22Rv1 (cell line): ENCODE measurements at regions not wholly inside any gene's neighbourhood (a gene's known extent, or its start where the extent isn't known, plus 50 kb on each side); places are given as distances from the start of the nearest gene placed in this dataset.

Experiments used
- H3K27ac ChIP-seq: fragments of 450-650 bp; 2 replicates; pipeline ENCODE4 v1.5.1; 2017
- ZFX ChIP-seq: fragments of 450-650 bp; IDR thresholded peaks from 2 replicates; pipeline ENCODE4 v1.6.1; 2017; ENCODE audit warnings: antibody characterized with exemption, borderline replicate concordance
- TF ChIP-seq, protein P1 (sequence below): fragments of 450-650 bp; IDR thresholded peaks from 2 replicates; pipeline ENCODE4 v1.5.1; 2017; ENCODE audit warnings: mild to moderate bottlenecking

DNA sequence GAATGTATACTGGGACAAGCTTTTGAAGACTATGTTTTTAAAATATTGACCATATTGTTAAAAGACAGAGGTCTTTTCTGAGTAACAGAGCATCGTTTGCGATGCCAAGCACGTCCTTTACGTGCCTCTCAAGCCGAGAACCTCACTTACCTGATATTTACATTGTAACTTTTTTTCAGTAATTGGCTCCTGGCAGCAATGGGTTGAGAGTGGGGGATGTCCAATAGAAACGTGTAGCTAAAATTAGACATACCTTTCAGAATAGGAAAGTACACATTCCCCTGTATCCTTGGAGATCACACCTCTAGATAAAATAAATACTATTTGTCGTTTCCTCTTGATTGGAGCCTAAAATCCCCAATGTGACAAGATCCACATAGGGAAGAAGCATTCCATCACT, 222.2 kb upstream of the RGS6 start:
- H3K27ac ChIP-seq = no peak overlapping the region
- no peak for TF ChIP-seq ZFX
- TF ChIP-seq, protein P1, sequence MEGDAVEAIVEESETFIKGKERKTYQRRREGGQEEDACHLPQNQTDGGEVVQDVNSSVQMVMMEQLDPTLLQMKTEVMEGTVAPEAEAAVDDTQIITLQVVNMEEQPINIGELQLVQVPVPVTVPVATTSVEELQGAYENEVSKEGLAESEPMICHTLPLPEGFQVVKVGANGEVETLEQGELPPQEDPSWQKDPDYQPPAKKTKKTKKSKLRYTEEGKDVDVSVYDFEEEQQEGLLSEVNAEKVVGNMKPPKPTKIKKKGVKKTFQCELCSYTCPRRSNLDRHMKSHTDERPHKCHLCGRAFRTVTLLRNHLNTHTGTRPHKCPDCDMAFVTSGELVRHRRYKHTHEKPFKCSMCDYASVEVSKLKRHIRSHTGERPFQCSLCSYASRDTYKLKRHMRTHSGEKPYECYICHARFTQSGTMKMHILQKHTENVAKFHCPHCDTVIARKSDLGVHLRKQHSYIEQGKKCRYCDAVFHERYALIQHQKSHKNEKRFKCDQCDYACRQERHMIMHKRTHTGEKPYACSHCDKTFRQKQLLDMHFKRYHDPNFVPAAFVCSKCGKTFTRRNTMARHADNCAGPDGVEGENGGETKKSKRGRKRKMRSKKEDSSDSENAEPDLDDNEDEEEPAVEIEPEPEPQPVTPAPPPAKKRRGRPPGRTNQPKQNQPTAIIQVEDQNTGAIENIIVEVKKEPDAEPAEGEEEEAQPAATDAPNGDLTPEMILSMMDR = no peak

DNA sequence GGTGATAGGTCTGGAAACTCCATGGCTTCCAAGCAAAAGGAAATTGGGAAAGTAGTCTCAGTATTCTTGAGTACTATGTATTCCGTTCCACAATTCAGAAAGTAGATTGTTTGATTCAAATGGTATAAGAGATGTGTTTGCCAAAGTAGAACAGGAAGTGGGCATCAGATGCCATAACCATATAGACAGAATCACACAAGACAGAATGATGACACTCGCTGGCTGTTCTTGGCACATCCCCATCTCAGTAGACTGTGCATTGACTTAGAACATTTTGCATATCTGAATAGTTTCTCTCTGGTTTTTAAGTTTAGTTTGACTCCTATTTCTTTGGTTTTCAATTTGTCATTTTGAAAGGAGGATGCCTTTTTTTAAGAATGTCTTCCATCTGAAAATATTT, 221.1 kb upstream of the RGS6 start:
- H3K27ac ChIP-seq = no peak overlapping the region
- TF ChIP-seq ZFX = no peak
- TF ChIP-seq, protein P1 = no peak

DNA sequence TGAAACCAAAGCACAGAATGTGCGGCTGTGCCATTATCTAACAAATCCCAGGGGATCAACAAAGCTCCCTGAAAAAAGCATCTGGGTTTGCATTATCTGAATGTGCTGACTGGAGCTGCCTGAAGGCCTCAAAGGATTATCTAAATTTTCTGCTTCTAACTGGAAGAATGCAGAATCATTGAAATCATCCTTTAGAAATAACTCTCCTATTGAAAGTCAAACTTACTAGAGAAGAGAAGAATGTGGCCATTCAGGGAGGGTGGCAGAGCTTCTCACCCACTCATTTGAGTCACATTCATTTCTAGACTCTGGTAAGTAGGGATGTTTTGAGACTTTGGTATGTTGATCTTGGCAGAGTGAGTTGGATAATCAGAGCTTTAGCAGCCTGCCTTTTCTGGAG, 220.6 kb upstream of the RGS6 start:
- no peak overlapping the region for H3K27ac ChIP-seq
- TF ChIP-seq, protein P1 = no peak
- no peak for TF ChIP-seq ZFX

DNA sequence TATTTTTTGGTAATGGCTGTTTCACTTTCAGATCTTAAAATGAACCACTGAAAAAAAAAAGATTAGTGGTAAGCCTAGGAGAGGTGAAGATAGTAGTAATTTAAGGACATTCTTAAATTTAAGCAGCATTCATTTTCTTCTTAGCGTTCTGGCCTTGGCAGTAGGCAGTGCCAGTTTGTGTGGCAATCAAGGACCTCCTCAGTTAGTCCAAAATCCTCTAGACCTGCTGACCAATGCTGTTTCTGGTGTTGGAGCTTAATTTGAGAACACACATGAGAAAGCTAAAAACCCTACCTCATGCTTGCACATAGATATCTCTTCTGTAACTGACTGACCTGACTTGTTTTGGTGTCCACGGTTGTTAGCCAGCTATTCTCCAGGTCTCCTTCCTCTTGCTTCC, 219.8 kb upstream of the RGS6 start:
- H3K27ac ChIP-seq = no peak overlapping the region
- TF ChIP-seq ZFX = no peak
- TF ChIP-seq, protein P1 = no peak

DNA sequence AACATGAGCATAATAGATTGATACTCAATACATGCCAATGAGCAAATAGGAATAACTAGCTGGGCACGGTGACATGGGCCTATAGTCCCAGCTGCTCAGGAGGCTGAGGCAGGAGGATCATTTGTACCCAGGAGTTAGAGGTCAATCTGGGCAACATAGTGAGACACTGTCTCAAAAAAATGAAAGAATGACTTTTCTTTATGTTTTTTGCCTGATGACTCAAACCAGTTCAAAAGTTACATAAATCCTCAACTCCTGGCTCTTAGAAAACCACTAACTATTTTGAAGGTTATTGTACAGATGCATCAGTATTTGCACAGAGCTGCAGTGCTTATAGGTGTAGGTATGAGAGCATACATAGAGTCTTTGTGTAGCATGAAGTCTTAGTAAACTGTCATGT, 219.2 kb upstream of the RGS6 start:
- no peak overlapping the region for H3K27ac ChIP-seq

DNA sequence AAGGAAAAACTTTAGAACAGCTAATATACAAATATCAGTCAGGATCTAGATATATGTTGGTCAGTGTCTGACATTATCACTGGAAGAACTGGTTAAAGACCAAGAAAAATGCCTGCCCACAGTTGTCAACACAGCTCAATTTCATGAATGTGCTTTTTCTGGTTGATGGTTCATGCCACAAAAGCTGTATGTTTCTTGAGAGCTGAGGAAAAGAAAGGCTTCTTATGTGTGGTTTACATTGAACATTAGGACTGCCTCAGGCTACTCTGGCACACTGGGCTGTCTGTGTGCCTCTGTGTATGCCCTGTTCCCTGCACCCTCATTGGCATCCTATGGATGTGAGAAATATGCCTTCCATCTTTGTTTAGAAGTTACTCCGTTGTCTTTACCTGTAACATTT, 218.8 kb upstream of the RGS6 start:
- TF ChIP-seq ZFX = no peak
- TF ChIP-seq, protein P1 = no peak
- no peak overlapping the region for H3K27ac ChIP-seq

More for the DNA sequence above, 219.2 kb upstream of the RGS6 start:
- TF ChIP-seq ZFX = no peak
- TF ChIP-seq, protein P1 = no peak

DNA sequence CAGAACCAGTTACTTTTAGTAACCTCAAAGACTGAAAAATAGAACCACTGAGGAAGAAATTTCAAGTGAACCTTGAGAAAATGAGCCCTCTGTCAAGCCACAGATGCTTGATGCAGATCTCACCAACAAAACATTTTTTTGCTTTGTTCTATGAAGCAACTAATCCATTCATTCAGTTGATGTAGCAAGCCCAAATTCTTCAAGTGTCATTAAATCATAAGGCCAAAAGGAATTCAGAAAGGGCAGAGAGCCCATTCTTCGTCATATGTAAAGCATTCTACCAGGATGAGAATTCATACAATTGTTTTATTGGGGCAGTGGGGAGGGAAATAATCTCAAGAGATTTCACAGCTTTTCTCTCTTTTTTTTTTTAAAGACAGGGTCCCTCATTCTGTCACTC, 218.0 kb upstream of the RGS6 start:
- TF ChIP-seq, protein P1 = no peak
- TF ChIP-seq ZFX = no peak
- no peak overlapping the region for H3K27ac ChIP-seq
